ENCODE measurements at regions not wholly inside any gene's neighbourhood (a gene's known extent, or its start where the extent isn't known, plus 50 kb on each side); places are given as distances from the start of the nearest gene placed in this dataset.
"Not testable (repeated sequence)": the region's sequence is repeated elsewhere in the genome, so short reads cannot be mapped to it uniquely, and the experiment has no call there.

- DNase-seq: no peak
Observed at GRCh38 chr15:23851921-23852320, 164.8 kb upstream of the NDN start.

GRCh38 chr15:23853286-23853685, 166.2 kb upstream of the NDN start:
- no peak for DNase-seq

- DNase-seq: no peak
Observed at GRCh38 chr15:23854203-23854911, 167.3 kb upstream of the NDN start.

GRCh38 chr15:23854912-23855659, 168.0 kb upstream of the NDN start:
- DNase-seq: no peak

- DNase-seq: no peak
Observed at GRCh38 chr15:23855947-23856346, 168.8 kb upstream of the NDN start.

GRCh38 chr15:23857028-23857641, 170.0 kb upstream of the NDN start:
- peak; percentile 62 for DNase-seq

- no peak for DNase-seq
Observed at GRCh38 chr15:23859008-23859407, 171.9 kb upstream of the NDN start.

DNA sequence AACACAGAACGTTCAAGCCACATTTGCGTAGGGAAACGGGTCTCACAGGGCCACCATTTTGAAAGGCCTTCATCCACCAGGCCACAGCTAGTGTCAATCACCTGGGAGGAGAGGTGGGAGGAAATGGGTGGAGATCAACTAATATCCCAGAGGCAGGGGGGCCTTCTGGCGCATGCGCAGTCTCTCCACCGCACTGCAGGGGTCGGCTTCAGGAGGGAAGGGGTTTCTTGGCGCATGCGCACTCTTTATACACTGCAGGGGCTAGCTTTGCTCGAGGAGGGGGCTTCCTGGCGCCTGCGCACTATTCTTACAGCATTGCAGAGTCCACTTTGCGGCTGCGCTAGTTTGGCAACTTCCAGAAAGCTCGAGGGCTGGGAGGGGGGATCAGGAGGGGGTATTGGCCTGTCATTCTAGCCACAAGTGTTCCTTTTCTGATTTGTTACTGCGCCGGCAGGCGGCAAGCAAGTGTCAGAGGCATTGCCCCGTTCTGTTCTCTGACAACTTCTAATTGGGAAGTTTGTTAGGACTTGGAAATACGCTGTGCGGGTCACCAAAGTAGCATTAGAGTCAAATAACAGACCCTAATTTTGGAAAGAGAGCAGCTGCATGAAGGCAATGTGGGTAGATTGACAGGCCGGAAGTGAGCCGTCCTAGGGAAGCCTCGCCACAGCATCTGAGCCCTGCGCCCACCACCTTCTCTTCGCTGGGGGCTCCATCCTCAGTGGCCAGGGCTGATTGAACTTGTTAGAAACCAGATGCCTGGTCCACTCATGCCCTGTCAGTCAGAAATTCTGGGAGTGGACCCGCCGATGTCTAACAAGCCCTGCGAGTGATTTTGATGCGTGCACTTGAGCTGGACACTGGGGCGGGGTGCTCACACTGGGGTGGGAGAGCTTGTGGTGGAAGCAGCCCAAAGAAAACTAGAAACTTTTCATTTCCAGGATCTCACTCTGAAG, 173.5 kb upstream of the NDN start:
- DNase-seq: no peak

DNA sequence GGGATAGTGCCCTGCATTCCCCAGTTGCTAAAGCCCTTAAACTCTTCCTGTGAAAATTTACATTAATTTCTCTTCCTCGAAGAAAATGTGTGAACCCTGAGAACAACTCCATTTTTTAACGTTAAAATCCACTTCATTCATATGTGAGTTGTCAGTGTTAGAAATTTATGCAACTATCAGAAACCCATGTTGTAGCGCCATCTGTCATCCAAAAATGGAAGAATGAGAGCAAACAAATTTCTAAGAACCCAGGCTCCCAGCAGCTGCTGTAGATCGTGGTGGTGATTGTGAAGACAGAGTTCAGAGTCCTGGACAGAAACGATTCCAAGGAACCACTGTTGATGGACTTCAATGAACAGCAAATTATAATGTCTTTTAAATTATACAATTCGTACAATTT, 179.7 kb upstream of the NDN start:
- peak; percentile 39 for DNase-seq

DNA sequence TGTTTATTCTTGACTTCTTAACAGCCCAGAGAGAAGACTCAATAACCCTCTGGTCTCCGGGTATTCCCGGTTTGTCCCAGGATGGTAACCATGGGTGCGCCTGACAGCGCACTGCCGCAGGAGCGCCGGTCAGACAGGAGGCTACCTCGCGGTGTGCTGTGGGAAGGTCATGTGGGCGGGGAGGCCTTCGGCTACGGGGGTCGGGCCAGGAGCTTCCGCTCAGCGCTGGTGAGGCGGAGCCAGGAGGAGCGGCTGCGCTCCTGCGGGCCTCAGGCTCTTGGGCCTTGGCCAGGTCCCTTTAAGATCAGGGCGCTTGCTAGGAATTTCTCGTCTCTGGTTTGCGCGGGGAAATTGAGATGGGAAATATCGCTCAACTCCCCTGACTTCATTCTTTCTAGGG, 182.3 kb upstream of the NDN start:
- peak; percentile 53 for DNase-seq

DNA sequence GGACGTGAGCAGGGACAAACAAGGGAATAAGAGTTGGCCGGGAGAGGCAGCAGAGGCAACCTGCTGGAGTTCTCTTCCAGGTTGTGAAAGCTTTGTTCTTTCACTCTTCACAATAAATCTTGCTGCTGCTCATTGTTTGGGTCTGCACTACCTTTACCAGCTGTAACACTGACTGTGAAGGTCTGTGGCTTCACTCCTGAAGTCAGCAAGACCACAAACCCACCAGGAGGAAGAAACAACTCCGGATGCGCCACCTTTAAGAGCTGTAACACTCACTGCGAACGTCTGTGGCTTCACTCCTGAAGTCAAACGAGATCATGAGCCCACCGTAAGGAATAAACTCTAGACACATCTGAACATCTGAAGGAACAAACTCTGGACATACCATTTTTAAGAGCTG, 186.5 kb upstream of the NDN start:
- DNase-seq: not testable (repeated sequence)

DNA sequence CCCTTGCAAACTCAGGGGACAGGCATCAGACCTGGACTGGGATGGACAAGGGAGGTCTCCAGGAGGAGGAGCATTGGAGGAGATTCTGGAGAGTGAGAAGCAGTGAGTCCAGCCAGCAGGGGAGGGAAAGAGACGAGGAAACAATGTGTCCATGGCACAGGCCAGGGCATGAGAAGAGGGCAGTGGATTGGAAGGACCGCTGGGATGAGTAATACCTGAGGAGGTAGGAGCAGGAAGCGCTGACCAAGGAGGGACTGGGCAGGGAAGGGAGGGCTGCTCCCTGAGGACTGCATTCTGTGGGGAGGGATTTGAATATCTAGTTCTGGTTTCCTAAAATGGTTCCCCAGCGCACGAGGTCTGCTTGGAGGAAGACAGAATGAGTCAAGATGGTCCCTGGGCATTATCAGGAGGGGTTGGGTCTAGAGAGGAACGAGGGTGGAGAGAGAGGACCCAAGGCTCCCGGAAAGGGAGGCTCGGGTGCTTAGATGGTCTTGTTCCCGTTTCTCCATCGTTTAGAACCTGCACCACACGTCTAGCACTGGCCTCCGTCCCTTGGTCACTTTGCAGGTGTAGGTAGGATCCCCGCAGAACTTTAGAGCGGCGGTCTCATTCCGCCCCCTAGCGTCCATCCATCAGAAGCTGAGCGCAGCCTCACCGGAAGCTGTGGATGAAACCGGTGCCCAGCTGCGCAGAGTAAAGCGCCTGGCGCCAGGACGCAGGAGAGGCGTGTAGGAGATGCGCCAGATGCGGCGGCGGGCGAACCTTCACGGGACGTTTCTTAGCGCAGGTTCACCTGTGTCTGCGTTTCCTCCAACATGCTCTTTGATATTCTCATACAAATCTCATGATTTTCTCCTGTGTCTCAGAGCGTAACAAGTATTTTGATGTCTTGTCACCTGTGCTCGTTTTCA, 190.7 kb upstream of the NDN start:
- DNase-seq: peak; percentile 65

GRCh38 chr15:23881291-23881690, 194.2 kb upstream of the NDN start:
- no peak for DNase-seq

DNA sequence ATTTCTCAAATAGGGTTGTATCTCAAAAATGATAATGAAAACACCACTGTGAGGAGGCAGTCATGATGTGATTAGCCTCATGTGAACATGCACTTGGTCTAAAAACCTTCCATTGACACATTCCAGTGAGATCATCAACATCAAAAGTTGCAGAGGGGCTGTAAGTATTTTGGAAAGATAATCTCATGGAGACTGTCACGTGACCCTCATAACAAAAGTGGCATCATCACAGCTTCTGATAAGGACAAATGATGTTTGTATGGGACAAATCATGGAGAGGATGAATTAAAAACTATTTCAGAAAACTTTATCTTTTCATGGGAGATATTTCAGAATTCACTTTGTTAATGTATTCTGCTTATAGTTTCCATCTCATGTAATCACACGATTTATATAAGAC, 203.1 kb upstream of the NDN start:
- DNase-seq: no peak

DNA sequence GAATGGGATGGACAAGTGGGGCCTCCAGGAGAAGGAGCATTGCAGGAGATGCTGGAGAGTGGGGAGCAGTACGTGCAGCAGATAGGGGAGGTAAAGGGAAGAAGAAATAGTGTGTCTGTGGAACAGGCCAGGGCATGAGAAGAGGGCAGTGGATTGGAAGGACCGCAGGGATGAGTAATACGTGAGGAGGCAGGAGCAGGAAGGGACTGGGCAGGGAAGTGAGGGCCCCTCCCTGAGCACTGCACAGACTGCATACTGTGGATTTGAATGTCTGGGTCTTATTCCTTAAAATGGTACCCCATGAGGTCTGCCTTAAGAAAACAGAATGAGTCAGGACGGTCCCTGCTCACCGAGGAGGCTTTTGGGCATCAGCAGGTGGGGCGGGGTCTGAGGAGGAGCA, 210.0 kb upstream of the NDN start:
- no peak for DNase-seq

DNA sequence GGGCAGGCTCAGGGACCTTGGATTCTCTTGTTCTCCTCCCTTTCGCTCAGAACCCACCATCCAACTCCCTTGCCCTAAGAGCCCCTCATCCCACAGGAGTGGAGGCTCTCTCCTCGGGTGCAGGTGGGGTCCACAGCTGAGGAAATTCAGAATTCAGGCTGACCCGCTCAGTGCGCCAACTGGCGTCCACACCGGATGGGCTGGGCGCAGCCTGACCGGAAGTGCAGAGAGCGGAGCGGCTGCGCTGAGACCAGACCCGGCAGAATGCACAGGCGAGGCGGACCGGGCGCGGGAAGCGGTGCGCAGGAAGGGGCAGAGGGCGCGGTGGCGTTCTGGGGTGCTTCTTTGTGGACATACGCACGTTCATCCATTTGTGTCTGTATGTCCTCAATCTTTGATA, 210.4 kb upstream of the NDN start:
- no peak for DNase-seq

DNA sequence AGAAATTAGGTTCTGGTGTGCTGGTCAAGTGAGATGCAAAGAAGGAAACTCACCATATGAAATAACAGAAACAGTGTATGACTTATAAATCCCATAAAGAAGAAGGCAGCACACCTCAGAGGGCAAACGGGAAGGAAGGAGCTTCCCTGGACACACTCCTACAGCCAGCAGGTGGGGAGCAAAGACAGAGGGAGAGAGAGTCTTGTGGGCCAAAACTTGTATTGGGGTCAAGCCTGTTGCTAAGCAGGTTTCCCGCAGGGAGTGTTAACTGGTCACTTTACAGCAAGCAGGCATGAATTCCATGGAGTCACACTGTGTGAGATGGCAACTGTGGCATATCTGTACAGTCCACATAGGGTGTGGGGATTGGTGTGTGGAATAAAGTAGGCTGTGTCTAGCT, 222.9 kb upstream of the NDN start:
- no peak for DNase-seq

- no peak for DNase-seq
Observed at GRCh38 chr15:23912191-23912590, 225.1 kb upstream of the NDN start.

- no peak for DNase-seq
Observed at GRCh38 chr15:23913081-23913480, 226.0 kb upstream of the NDN start.

GRCh38 chr15:23913635-23914034, 226.5 kb upstream of the NDN start:
- DNase-seq: no peak

- DNase-seq: no peak
Observed at GRCh38 chr15:23924686-23925085, 237.6 kb upstream of the NDN start.

GRCh38 chr15:23954931-23955330, 267.8 kb upstream of the NDN start:
- no peak for DNase-seq
